AG09319 (cell line): ENCODE measurements at regions not wholly inside any gene's neighbourhood (a gene's known extent, or its start where the extent isn't known, plus 50 kb on each side); places are given as distances from the start of the nearest gene placed in this dataset.
"Not testable (repeated sequence)": the region's sequence is repeated elsewhere in the genome, so short reads cannot be mapped to it uniquely, and the experiment has no call there.

Experiments used
- DNase-seq: peaks from one replicate; pipeline ENCODE4 v3.0.0-alpha.2; 2010; ENCODE audit warnings: low read depth; ENCODE audit errors: extremely low read depth
- CTCF ChIP-seq: IDR thresholded peaks from 2 replicates; pipeline ENCODE4 v1.5.1; 2011; ENCODE audit warnings: low read depth, mild to moderate bottlenecking, inconsistent platforms, low read length, moderate library complexity

- no peak for DNase-seq
- TF ChIP-seq CTCF = no peak
Observed at GRCh38 chr1:94362466-94363058, 55.6 kb upstream of the ABCD3 start.

GRCh38 chr1:94358630-94359599 is 59.3 kb upstream of the ABCD3 start:
- no peak for TF ChIP-seq CTCF
- DNase-seq = no peak

GRCh38 chr1:94357661-94358060 is 60.5 kb upstream of the ABCD3 start:
- no peak for TF ChIP-seq CTCF
- DNase-seq = no peak

- DNase-seq = no peak
- no peak for TF ChIP-seq CTCF
Observed at GRCh38 chr1:94355485-94355980, 62.7 kb upstream of the ABCD3 start.

- no peak for DNase-seq
- TF ChIP-seq CTCF = no peak
Observed at GRCh38 chr1:94351481-94351880, 66.7 kb upstream of the ABCD3 start.

- DNase-seq = no peak
- no peak for TF ChIP-seq CTCF
Observed at GRCh38 chr1:94350350-94350924, 67.8 kb upstream of the ABCD3 start.

- DNase-seq = no peak
- TF ChIP-seq CTCF = no peak
Observed at GRCh38 chr1:94349853-94350252, 68.3 kb upstream of the ABCD3 start.

GRCh38 chr1:94348386-94348785 is 69.8 kb upstream of the ABCD3 start:
- DNase-seq = not testable (repeated sequence)
